Panc1 (cell line): ENCODE measurements at regions not wholly inside any gene's neighbourhood (a gene's known extent, or its start where the extent isn't known, plus 50 kb on each side); places are given as distances from the start of the nearest gene placed in this dataset.

ENCODE experiments used
- POLR2AphosphoS5 ChIP-seq: IDR thresholded peaks from 2 replicates; pipeline ENCODE4 v1.6.1; 2012; ENCODE audit warnings: mild to moderate bottlenecking, low read depth, low read length, moderate library complexity
- SIN3A ChIP-seq: IDR thresholded peaks from 2 replicates; pipeline ENCODE4 v1.6.1; 2012; ENCODE audit warnings: low read depth, mild to moderate bottlenecking, low read length, moderate library complexity, borderline replicate concordance; ENCODE audit not compliant: insufficient read depth
- TF ChIP-seq, protein P1 (sequence below): fragments of 450-650 bp; IDR thresholded peaks from 2 replicates; pipeline ENCODE4 v1.5.1; 2017; ENCODE audit warnings: mild to moderate bottlenecking

DNA sequence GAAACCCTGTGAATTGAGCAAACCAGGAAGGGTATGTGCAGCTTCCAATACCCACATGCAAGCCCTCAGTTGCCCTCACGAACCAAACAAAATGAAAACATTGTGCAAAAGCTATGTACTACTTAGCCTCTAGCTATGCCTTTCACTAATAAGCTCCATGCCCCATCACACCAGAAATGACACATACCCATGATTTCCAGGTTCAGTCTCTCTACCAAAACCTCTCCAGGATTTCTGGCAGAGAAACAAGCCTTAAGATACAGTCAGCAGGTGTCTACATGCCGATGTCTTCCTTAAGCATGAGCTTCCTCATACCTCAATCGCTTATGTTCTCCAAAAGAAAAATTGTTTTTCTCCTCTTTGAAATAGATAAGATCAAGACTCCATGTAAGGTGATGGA lies 527.8 kb upstream of the AUTS2 start:
- TF ChIP-seq, protein P1, sequence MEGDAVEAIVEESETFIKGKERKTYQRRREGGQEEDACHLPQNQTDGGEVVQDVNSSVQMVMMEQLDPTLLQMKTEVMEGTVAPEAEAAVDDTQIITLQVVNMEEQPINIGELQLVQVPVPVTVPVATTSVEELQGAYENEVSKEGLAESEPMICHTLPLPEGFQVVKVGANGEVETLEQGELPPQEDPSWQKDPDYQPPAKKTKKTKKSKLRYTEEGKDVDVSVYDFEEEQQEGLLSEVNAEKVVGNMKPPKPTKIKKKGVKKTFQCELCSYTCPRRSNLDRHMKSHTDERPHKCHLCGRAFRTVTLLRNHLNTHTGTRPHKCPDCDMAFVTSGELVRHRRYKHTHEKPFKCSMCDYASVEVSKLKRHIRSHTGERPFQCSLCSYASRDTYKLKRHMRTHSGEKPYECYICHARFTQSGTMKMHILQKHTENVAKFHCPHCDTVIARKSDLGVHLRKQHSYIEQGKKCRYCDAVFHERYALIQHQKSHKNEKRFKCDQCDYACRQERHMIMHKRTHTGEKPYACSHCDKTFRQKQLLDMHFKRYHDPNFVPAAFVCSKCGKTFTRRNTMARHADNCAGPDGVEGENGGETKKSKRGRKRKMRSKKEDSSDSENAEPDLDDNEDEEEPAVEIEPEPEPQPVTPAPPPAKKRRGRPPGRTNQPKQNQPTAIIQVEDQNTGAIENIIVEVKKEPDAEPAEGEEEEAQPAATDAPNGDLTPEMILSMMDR, result no peak
- TF ChIP-seq POLR2AphosphoS5 (no peak), SIN3A (no peak)
